HG02981 (cell line): ENCODE measurements at regions not wholly inside any gene's neighbourhood (a gene's known extent, or its start where the extent isn't known, plus 50 kb on each side); places are given as distances from the start of the nearest gene placed in this dataset.

Source experiments
- ATAC-seq: cut with Tn5 transposase; IDR thresholded peaks from one replicate; pipeline ENCODE4 v1.9.1; 2021; ENCODE audit warnings: mild to moderate bottlenecking, moderate library complexity; ENCODE audit not compliant: unreplicated experiment

- ATAC-seq, result no peak
Observed at GRCh38 chr13:108435393-108436149, 166.1 kb downstream of the TNFSF13B start.

- no peak for ATAC-seq
Observed at GRCh38 chr13:108437496-108437895, 168.0 kb downstream of the TNFSF13B start.

DNA sequence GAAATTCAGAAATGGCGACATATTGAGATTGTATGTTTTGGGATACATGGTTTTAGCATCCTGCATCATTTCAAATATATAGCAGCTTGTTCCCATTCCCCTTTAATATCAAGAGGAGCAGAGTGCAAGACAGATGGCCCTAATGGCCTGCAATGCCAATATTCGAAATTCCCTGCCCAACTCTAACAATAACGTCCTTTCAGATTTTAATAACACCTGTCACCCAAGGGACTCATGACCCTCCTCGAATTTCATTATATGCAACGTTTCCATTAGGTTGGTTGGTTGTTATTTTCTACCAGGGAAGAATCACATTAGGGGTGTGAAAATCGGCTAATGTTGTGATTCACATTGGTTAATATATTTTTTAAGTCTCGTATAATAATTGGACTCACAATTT, 170.0 kb downstream of the TNFSF13B start:
- no peak for ATAC-seq

GRCh38 chr13:108444448-108444847, 174.9 kb downstream of the TNFSF13B start:
- ATAC-seq, result no peak

DNA sequence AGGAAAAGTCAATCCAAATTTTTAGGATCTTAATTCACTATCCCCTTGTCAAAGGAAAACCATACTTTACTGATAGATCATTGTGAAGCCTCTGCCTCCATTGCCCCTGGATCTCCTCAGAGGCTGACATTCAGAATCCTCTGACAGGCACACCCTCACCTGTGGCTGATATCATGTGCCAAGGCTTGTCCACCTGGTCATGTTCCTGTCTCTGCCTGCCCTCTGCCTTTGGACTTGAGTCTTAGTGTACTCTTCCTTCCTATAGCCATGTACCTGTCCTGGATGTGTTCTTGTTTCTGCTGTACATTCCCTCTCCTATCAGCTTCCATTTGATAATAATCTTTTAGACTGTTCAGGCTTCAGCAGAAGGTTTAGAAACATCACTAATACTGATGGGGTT, 179.4 kb downstream of the TNFSF13B start:
- ATAC-seq, result no peak

- ATAC-seq, result no peak
Observed at GRCh38 chr13:108451121-108451520, 178.3 kb upstream of the MYO16 start.

DNA sequence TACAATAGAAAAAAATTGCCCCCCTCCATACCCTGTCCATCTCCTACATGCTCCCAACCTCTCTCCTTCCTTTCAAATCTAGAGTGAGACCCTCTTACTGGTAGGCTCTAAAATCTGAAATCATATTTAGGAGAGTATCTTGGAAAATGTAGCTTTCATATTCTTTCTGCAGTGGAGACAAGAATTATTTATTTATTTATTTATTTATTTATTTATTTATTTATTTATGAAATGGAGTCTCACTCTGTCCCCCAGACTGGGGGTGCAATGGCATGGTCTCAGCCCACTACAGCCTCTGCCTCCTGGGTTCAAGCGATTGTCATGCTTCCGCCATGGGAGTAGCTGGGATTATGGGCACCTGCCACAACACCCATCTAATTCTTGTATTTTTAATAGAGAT, 174.1 kb upstream of the MYO16 start:
- ATAC-seq, result no peak

DNA sequence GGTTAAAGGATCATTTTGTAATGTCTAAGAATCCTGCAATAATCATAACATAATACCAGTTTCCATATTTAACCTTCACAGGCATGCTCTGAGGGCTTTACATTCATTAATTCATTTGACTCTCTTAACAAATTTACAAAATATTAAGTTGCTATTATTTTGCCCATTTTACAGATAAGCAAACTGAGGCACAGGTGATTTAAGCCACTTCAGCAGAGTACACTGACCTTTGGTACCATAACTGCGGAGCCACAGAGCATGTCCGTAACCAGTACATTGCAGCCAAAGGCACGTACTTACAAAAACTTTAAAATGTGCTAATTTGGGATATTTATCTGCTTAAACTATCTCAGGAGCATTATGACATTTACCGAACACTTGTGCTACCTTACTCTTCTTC, 169.4 kb upstream of the MYO16 start:
- ATAC-seq, result no peak

DNA sequence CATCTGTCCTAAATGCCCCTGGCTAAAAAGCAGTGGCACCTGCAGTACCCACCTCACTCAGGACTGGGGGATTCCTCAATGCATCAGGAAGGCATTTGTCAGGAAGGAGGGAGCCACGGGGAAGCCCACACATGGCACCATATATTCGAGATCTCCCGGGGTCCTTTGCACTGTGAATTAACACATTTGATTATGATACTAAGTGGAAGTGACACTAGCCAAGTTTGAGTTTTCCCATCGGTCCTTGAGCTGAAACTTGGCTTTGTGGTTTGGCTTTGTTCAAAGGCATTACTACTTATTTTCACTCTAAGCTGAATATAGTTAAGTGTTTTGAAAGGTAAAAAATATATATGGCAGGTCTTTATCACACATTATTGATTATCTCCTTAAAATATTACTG, 168.7 kb upstream of the MYO16 start:
- ATAC-seq, result no peak

GRCh38 chr13:108463340-108463739, 166.1 kb upstream of the MYO16 start:
- ATAC-seq, result peak; percentile 53

- ATAC-seq, result no peak
Observed at GRCh38 chr13:108470921-108471320, 158.5 kb upstream of the MYO16 start.

- no peak for ATAC-seq
Observed at GRCh38 chr13:108475181-108475580, 154.2 kb upstream of the MYO16 start.

- no peak for ATAC-seq
Observed at GRCh38 chr13:108477376-108477775, 152.0 kb upstream of the MYO16 start.

- no peak for ATAC-seq
Observed at GRCh38 chr13:108478179-108478578, 151.2 kb upstream of the MYO16 start.

- no peak for ATAC-seq
Observed at GRCh38 chr13:108483981-108484380, 145.4 kb upstream of the MYO16 start.

DNA sequence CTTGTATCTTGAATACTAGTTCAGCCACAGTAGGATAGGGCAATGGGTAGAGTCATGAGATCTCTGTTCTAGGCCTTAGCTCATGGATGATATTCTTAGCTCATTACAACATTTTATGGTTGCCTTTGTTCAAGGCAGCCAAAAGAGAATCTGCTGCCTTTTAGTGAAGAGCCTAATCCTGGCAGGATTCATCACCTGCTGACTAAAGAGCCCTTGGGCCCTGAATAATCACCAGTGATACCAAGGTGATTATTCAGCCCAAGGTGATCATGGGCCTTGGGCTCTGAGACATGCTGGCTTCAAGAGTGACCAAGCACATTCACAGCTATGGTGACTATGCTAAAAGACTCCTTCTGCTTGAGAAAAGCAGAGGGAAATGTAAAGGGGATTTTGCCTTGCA, 143.3 kb upstream of the MYO16 start:
- no peak for ATAC-seq

DNA sequence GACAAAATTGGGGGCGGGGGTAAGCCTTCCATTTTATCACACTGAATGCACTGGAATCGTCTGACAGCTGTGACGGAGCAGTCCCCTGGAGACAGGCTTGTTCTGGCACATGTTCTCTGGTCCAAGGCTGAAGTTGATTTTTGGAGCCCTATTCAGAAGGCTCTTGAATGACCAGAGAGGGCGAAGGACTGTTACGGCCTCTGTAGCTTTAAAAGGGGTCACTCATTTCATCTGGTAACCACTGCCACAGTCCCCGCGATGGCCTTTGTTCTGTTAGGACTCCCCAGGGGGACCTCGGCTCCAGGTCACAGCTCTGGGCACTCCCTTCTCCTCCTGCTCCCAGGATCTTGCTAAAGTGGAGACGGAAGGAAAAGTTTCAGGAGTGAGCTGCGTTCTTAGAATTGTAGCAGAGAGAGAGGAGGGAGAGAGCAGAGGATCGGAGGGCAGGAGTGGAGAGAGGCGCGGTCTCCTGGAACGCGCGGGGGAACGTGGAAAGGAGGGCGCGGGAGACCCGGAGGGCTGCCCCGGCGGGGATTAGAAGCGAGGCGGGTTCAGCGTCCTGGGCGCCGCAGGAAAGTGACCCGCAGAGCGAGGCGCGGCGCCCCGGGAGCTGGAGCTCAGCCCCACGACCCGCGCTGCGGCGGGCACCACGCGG, 134.3 kb upstream of the MYO16 start:
- ATAC-seq, result no peak

DNA sequence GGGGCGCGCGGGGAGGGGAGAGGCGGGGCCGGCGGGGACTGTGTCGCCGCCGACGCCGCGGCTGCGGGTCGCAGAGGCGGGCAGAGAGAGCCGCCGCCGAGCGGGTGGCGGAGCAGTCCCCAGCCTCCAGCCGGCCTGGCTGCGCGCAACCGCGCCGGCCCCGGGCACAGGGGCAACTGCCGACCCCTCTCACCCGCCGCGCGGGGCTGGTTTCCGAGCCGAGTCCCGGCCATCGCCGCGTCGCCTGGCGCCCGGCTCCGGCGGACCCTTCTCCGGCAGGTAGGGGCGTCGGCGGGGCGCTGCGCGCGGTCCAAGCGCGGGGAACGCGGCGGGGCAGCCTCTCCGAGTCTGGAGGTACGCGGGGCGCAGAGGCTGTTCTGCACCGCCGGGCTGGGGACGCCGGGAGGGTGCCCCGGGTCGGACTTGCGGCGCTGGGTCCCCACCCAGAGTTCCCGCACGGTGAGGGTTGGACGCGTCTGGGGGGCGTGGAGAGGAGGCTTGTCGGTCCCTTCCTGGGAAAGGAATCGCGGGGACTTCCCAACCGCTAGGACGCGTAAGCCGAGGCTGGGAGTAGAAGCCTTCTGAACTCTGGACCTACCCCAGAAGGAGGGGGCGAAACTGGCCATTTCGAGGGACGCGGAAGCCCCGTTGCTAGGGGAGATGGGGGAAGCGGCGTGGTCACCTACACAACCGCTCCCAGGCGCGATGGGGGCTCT, 133.6 kb upstream of the MYO16 start:
- ATAC-seq, result no peak

DNA sequence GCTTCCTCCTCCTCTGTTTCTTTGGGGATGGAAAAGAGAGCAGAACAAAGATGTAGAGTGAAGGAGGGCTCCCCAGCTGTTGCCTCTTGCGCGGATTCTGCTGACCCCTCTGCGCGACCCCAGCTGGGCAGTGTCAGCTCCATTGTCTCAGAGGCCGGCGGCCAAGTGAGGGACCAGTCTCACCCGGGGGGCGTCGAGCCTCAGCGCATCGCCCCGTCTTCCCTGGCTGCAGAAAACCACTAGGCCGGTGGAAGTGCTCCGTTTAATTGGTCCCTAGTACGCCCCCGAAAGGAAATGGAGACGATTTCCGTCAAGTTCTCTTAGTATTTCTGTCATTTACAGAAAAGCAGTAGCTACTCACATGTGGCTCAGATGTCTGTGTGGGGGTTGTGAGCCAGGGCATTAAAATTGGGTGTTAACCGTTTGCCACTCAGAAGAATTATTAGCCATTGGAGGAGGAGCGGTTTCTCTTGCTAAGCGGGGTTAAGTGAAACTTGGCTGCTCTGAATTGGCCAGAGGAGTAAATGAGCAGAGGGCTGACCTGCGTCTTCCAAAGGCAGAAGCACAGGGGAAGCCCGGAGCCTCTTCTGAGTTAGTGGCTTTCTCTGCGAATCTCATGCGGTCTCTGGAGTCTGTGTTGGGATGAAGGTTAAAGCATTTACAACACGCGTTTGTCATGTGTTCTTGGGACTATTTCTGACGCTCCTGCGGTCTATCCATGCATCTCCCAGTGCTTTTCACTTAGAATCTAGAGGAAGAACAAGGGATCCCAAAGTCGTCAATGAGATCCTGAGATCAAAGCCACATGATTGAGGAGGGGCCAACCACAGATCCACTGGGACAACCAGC, 132.8 kb upstream of the MYO16 start:
- no peak for ATAC-seq

DNA sequence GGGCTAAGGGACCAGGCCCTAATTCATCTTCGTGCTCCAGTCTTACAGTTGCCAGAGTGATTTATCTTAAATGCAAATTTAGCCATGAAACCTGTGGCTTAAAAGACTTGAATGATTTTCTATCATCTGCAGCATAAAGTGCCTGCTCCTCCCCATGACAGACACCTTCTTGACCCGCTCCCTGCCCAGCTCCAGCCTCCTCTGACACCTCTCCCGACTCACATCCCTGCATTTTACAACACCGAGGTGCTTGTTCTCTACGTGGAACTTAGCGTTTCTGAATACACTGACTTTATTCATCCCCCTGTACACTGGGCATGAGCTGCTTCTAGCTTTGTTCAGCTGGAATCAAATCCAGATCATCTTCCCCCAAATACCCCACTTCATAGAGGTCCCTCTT, 128.7 kb upstream of the MYO16 start:
- no peak for ATAC-seq

- no peak for ATAC-seq
Observed at GRCh38 chr13:108508263-108508662, 121.1 kb upstream of the MYO16 start.
